ENCODE measurements at regions not wholly inside any gene's neighbourhood (a gene's known extent, or its start where the extent isn't known, plus 50 kb on each side); places are given as distances from the start of the nearest gene placed in this dataset.

DNA sequence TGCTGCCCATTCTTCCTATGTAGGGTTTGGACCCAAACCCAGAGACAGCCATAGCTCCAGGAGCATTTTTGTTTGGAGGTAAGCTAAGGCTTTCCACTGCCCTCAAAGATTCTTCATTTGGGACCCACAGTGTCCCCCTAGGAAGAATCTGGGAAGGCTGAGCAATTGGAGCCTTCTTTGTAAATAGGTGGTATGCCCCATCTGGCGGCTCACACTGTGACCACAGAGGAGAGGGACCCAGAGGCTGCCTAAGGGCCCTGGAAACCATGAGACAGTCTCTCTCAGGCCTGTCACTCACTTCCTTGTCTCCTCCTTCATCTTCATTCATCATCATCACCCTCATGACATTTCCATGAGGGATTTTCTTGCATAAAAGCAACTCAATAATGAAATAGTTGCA, 215.4 kb upstream of the OSR1 start:
- TF ChIP-seq POLR2AphosphoS5 (IDR thresholded peaks at IDR 0.05; ENCODE audit: low read depth, low read length) (no peak), TAF1 (IDR thresholded peaks at IDR 0.05; ENCODE audit: borderline replicate concordance, insufficient read depth, low read length) (no peak)

Data from PFSK-1 (cell line).